Large intestine (tissue), 3 donors: ENCODE measurements at regions not wholly inside any gene's neighbourhood (a gene's known extent, or its start where the extent isn't known, plus 50 kb on each side); places are given as distances from the start of the nearest gene placed in this dataset.
"Not testable (repeated sequence)": the region's sequence is repeated elsewhere in the genome, so short reads cannot be mapped to it uniquely, and the experiment has no call there.

Experiments
- DNase-seq, 2 donors: peaks; one replicate each; pipeline versions ENCODE4 v3.0.0 to v3.0.0-alpha.2; 2013
- H3K27ac ChIP-seq: one replicate; pipeline ENCODE4 v1.5.1; 2013; ENCODE audit warnings: low read length
- H3K27me3 ChIP-seq: 2 replicates; pipeline ENCODE4 v1.6.1; 2013; ENCODE audit warnings: low read length; ENCODE audit not compliant: control insufficient read depth, insufficient read depth
- H3K36me3 ChIP-seq: 2 replicates; pipeline ENCODE4 v1.6.1; 2013; ENCODE audit warnings: low read length; ENCODE audit not compliant: control insufficient read depth, insufficient read depth
- H3K4me1 ChIP-seq: one replicate; pipeline ENCODE4 v1.6.1; 2013; ENCODE audit warnings: low read length; ENCODE audit not compliant: control insufficient read depth, insufficient read depth
- H3K4me3 ChIP-seq: one replicate; pipeline ENCODE4 v1.5.1; 2013; ENCODE audit warnings: low read length
- H3K9me3 ChIP-seq: one replicate; pipeline ENCODE4 v1.6.1; 2013; ENCODE audit warnings: mild to moderate bottlenecking, low read depth, low read length, moderate library complexity; ENCODE audit not compliant: control insufficient read depth
- WGBS: methylation state at CpG from one replicate; pipeline ENCODE4 v1.1.5; 2013; ENCODE audit warnings: low lambda C conversion rate; ENCODE audit not compliant: insufficient coverage; 5-methylcytosine and 5-hydroxymethylcytosine counted together

GRCh38 chr2:167844714-167845530, 402.5 kb downstream of the STK39 start:
- H3K4me3 ChIP-seq, result no peak overlapping the region
- peaks cover 5% of the 10 kb centered on the region for H3K4me1 ChIP-seq
- H3K9me3 ChIP-seq, result no peaks in the 10 kb centered on the region
- WGBS, result no CpG with 5 or more reads among the region's 9 CpGs
- DNase-seq, result peak; percentile 67 to 78
- no peaks in the 10 kb centered on the region for H3K27me3 ChIP-seq
- no peaks in the 10 kb centered on the region for H3K36me3 ChIP-seq
- peak overlapping the region; percentile 52 for H3K27ac ChIP-seq

GRCh38 chr2:167843657-167844056, 403.7 kb downstream of the STK39 start:
- no peak overlapping the region for H3K27ac ChIP-seq
- WGBS, result no CpG with 5 or more reads among the region's 2 CpGs
- H3K4me1 ChIP-seq, result peaks cover 5% of the 10 kb centered on the region
- no peak for DNase-seq
- H3K4me3 ChIP-seq, result no peak overlapping the region
- no peaks in the 10 kb centered on the region for H3K27me3 ChIP-seq
- H3K36me3 ChIP-seq, result no peaks in the 10 kb centered on the region
- no peaks in the 10 kb centered on the region for H3K9me3 ChIP-seq

GRCh38 chr2:167843217-167843616, 404.2 kb downstream of the STK39 start:
- DNase-seq, result no peak
- 100% methylated on average over 1 of the region's 1 CpG for WGBS
- no peaks in the 10 kb centered on the region for H3K27me3 ChIP-seq

GRCh38 chr2:167842047-167842446, 405.3 kb downstream of the STK39 start:
- DNase-seq, result no peak
- Histone ChIP-seq H3K27ac (no peak overlapping the region), H3K36me3 (no peaks in the 10 kb centered on the region), H3K9me3 (no peaks in the 10 kb centered on the region), H3K4me3 (no peak overlapping the region), H3K4me1 (peaks cover 5% of the 10 kb centered on the region), H3K27me3 (no peaks in the 10 kb centered on the region)
- WGBS, result 83% methylated on average over 1 of the region's 1 CpG

More at GRCh38 chr2:167843217-167843616, 404.2 kb downstream of the STK39 start:
- Histone ChIP-seq H3K9me3 (no peaks in the 10 kb centered on the region), H3K36me3 (no peaks in the 10 kb centered on the region), H3K4me1 (peaks cover 5% of the 10 kb centered on the region), H3K27ac (no peak overlapping the region), H3K4me3 (no peak overlapping the region)

- H3K36me3 ChIP-seq, DNase-seq, H3K27ac ChIP-seq, H3K27me3 ChIP-seq, H3K4me1 ChIP-seq, H3K9me3 ChIP-seq, H3K4me3 ChIP-seq: not testable (repeated sequence)
- no CpG with 5 or more reads among the region's 8 CpGs for WGBS
These were observed 412.1 kb downstream of the STK39 start for GRCh38 chr2:167835290-167835689.

- Histone ChIP-seq H3K36me3 (no peaks in the 10 kb centered on the region), H3K27ac (no peak overlapping the region), H3K9me3 (no peaks in the 10 kb centered on the region), H3K27me3 (no peaks in the 10 kb centered on the region), H3K4me1 (no peaks in the 10 kb centered on the region), H3K4me3 (no peak overlapping the region)
- DNase-seq, result no peak
- WGBS, result no CpG with 5 or more reads among the region's 5 CpGs
These were observed 412.7 kb downstream of the STK39 start for GRCh38 chr2:167834707-167835106.

- Histone ChIP-seq H3K27me3 (no peaks in the 10 kb centered on the region), H3K36me3 (no peaks in the 10 kb centered on the region), H3K27ac (no peak overlapping the region), H3K9me3 (no peaks in the 10 kb centered on the region), H3K4me3 (no peak overlapping the region), H3K4me1 (no peaks in the 10 kb centered on the region)
- DNase-seq, result no peak
- WGBS, result 60% methylated on average over 1 of the region's 4 CpGs
These were observed 414.1 kb downstream of the STK39 start for GRCh38 chr2:167833294-167833693.

- H3K4me3 ChIP-seq, result no peak overlapping the region
- H3K27ac ChIP-seq, result no peak overlapping the region
- H3K9me3 ChIP-seq, result no peaks in the 10 kb centered on the region
- no peak for DNase-seq
- H3K36me3 ChIP-seq, result no peaks in the 10 kb centered on the region
- no CpG with 5 or more reads among the region's 4 CpGs for WGBS
- H3K27me3 ChIP-seq, result no peaks in the 10 kb centered on the region
- H3K4me1 ChIP-seq, result no peaks in the 10 kb centered on the region
These were observed 414.5 kb downstream of the STK39 start for GRCh38 chr2:167832868-167833287.

- WGBS, result no CpG with 5 or more reads among the region's 10 CpGs
- Histone ChIP-seq H3K4me1 (no peaks in the 10 kb centered on the region), H3K27me3 (no peaks in the 10 kb centered on the region), H3K9me3 (no peaks in the 10 kb centered on the region), H3K4me3 (no peak overlapping the region), H3K36me3 (no peaks in the 10 kb centered on the region), H3K27ac (no peak overlapping the region)
- DNase-seq, result no peak
These were observed 419.9 kb downstream of the STK39 start for GRCh38 chr2:167827352-167828097.

- no peak overlapping the region for H3K27ac ChIP-seq
- H3K4me3 ChIP-seq, result no peak overlapping the region
- H3K4me1 ChIP-seq, result no peaks in the 10 kb centered on the region
- DNase-seq, result no peak
- H3K36me3 ChIP-seq, result no peaks in the 10 kb centered on the region
- no peaks in the 10 kb centered on the region for H3K27me3 ChIP-seq
- no CpG with 5 or more reads among the region's 3 CpGs for WGBS
- no peaks in the 10 kb centered on the region for H3K9me3 ChIP-seq
These were observed 420.5 kb downstream of the STK39 start for GRCh38 chr2:167826906-167827305.
